Thyroid gland (tissue), 4 donors: ENCODE measurements at regions not wholly inside any gene's neighbourhood (a gene's known extent, or its start where the extent isn't known, plus 50 kb on each side); places are given as distances from the start of the nearest gene placed in this dataset.

Experiments
- CTCF ChIP-seq, 6 experiments: fragments of 200-600 bp in 3 of 6; fragments of 450-650 bp in 3 of 6; sonication (generic) in 3 of 6; IDR thresholded peaks; one replicate each; pipeline ENCODE4 v1.5.1; 2016 to 2019; ENCODE audit warnings: antibody characterized with exemption in 6 of 6, mild to moderate bottlenecking in 2 of 6, inconsistent platforms in 1 of 6, moderate library complexity in 1 of 6
- POLR2A ChIP-seq, 2 donors: fragments of 450-650 bp; IDR thresholded peaks; one replicate each; pipeline ENCODE4 v1.6.1; 2017; ENCODE audit warnings: antibody characterized with exemption in 2 of 2, mild to moderate bottlenecking in 2 of 2, moderate library complexity in 1 of 2

- TF ChIP-seq CTCF (IDR thresholded peaks at IDR 0.05) (no peak), POLR2A (IDR thresholded peaks at IDR 0.05) (no peak)
Observed at GRCh38 chr6:140318408-140318807, 944.0 kb upstream of the CITED2 start.
